G401.6 (cell line): ENCODE measurements at regions not wholly inside any gene's neighbourhood (a gene's known extent, or its start where the extent isn't known, plus 50 kb on each side); places are given as distances from the start of the nearest gene placed in this dataset.
"Not testable (repeated sequence)": the region's sequence is repeated elsewhere in the genome, so short reads cannot be mapped to it uniquely, and the experiment has no call there.

Experiments
- FAIRE-seq: peaks from 2 replicates; lab custom pipeline; 2012; peaks lifted over from hg19 to GRCh38; lab: Jason Lieb, UNC

- FAIRE-seq, result no peak
Measured at GRCh38 chr22:49525801-49526535, 301.7 kb downstream of the BRD1 start.

GRCh38 chr22:49525360-49525759 is 302.3 kb downstream of the BRD1 start:
- FAIRE-seq, result no peak

GRCh38 chr22:49524362-49524761 is 303.3 kb downstream of the BRD1 start:
- no peak for FAIRE-seq

- FAIRE-seq, result no peak
Measured at GRCh38 chr22:49523374-49524008, 304.2 kb downstream of the BRD1 start.

- FAIRE-seq, result no peak
Measured at GRCh38 chr22:49522582-49523373, 304.9 kb downstream of the BRD1 start.

- no peak for FAIRE-seq
Measured at GRCh38 chr22:49521787-49522224, 305.9 kb downstream of the BRD1 start.

GRCh38 chr22:49519117-49519737 is 308.4 kb downstream of the BRD1 start:
- no peak for FAIRE-seq

GRCh38 chr22:49518436-49518970 is 309.2 kb downstream of the BRD1 start:
- FAIRE-seq, result no peak

- no peak for FAIRE-seq
Measured at GRCh38 chr22:49517667-49518185, 309.9 kb downstream of the BRD1 start.

GRCh38 chr22:49517211-49517610 is 310.5 kb downstream of the BRD1 start:
- no peak for FAIRE-seq

- no peak for FAIRE-seq
Measured at GRCh38 chr22:49515475-49515874, 312.2 kb downstream of the BRD1 start.

- no peak for FAIRE-seq
Measured at GRCh38 chr22:49514641-49515040, 313.0 kb downstream of the BRD1 start.

- FAIRE-seq, result no peak
Measured at GRCh38 chr22:49514211-49514610, 313.5 kb downstream of the BRD1 start.

- FAIRE-seq, result no peak
Measured at GRCh38 chr22:49513358-49513851, 314.3 kb downstream of the BRD1 start.

GRCh38 chr22:49512487-49513165 is 315.0 kb downstream of the BRD1 start:
- FAIRE-seq, result no peak

- FAIRE-seq, result not testable (repeated sequence)
Measured at GRCh38 chr22:49511393-49512189, 316.1 kb downstream of the BRD1 start.

- no peak for FAIRE-seq
Measured at GRCh38 chr22:49510718-49511117, 317.0 kb downstream of the BRD1 start.

GRCh38 chr22:49509016-49509415 is 318.7 kb downstream of the BRD1 start:
- FAIRE-seq, result no peak

- FAIRE-seq, result no peak
Measured at GRCh38 chr22:49508561-49508960, 319.1 kb downstream of the BRD1 start.

GRCh38 chr22:49507607-49508292 is 319.9 kb downstream of the BRD1 start:
- FAIRE-seq, result no peak
